B cell (primary cell): ENCODE measurements at regions not wholly inside any gene's neighbourhood (a gene's known extent, or its start where the extent isn't known, plus 50 kb on each side); places are given as distances from the start of the nearest gene placed in this dataset.

Experiments
- EZH2 ChIP-seq: IDR thresholded peaks from 2 replicates; pipeline ENCODE4 v1.6.1; 2012; ENCODE audit warnings: borderline replicate concordance, low read depth, mild to moderate bottlenecking, moderate library complexity, low read length; ENCODE audit not compliant: insufficient read depth, poor library complexity, severe bottlenecking
- TF ChIP-seq, protein P1 (sequence below): fragments of 200-600 bp; IDR thresholded peaks from one replicate; pipeline ENCODE4 v1.8.0; 2022; ENCODE audit warnings: antibody characterized with exemption, mild to moderate bottlenecking

DNA sequence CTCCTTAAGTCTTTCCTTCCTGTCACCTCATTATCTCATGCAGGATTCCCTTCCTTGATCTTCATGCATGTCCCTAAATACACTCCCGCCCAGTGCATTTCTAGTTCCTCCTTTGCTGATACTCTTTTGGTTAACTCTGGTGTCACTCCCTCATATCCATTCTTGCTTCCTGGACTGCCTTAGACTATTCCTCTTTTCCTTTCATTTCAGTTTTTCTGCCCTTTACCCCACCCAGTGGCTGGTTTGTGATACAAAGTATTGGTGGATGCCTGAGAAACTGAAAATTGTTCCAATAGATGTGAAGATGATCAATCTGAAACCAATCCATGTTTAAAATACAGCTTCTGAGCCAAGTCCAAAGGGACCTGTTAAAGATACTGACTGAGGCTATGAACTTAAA, 553.8 kb upstream of the CAMK1G start:
- TF ChIP-seq, protein P1, sequence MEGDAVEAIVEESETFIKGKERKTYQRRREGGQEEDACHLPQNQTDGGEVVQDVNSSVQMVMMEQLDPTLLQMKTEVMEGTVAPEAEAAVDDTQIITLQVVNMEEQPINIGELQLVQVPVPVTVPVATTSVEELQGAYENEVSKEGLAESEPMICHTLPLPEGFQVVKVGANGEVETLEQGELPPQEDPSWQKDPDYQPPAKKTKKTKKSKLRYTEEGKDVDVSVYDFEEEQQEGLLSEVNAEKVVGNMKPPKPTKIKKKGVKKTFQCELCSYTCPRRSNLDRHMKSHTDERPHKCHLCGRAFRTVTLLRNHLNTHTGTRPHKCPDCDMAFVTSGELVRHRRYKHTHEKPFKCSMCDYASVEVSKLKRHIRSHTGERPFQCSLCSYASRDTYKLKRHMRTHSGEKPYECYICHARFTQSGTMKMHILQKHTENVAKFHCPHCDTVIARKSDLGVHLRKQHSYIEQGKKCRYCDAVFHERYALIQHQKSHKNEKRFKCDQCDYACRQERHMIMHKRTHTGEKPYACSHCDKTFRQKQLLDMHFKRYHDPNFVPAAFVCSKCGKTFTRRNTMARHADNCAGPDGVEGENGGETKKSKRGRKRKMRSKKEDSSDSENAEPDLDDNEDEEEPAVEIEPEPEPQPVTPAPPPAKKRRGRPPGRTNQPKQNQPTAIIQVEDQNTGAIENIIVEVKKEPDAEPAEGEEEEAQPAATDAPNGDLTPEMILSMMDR: no peak
- TF ChIP-seq EZH2: no peak
